Endothelial cell of umbilical vein (primary cell): ENCODE measurements at regions not wholly inside any gene's neighbourhood (a gene's known extent, or its start where the extent isn't known, plus 50 kb on each side); places are given as distances from the start of the nearest gene placed in this dataset.

Experiments used
- BruUV-seq: library from RNA; stranded (reverse); fragments of 400-500 nt; replicated peaks from 2 replicates; lab custom pipeline; 2021; lab: Mats Ljungman, UMichigan
- CTCF ChIA-PET: fragments of 300-600, 350-600 bp; sonication (Branson Sonifier 250); formaldehyde crosslinking; loops from one replicate; lab custom pipeline; 2021; ENCODE audit warnings: antibody characterized with exemption, inconsistent platforms; lab: Charles Lee
- POLR2A ChIA-PET: fragments of 300-600, 350-600 bp; sonication (Branson Sonifier 250); formaldehyde crosslinking; loops from one replicate; lab custom pipeline; 2021; ENCODE audit warnings: antibody characterized with exemption, inconsistent platforms; lab: Charles Lee
- DNase-seq: peaks from one replicate; pipeline ENCODE4 v3.0.0-alpha.2; 2011; ENCODE audit warnings: low read depth, low spot score
- FAIRE-seq: peaks from 2 replicates; lab custom pipeline; 2011; peaks lifted over from hg19 to GRCh38; lab: Jason Lieb, UNC
- H2AFZ ChIP-seq: 2 replicates; pipeline ENCODE4 v1.6.0; 2012; ENCODE audit warnings: low read depth, low read length, control low read depth, inconsistent platforms
- H3K27ac ChIP-seq: 2 replicates; pipeline ENCODE4 v1.5.1; 2011; ENCODE audit warnings: low read depth, mild to moderate bottlenecking, control low read depth, low read length, moderate library complexity; ENCODE audit not compliant: insufficient read depth
- H3K27me3 ChIP-seq, 2 experiments: 2 replicates each; pipeline versions ENCODE4 v1.6.0 to v1.6.1; 2011; ENCODE audit warnings: low read length in 2 of 2, mixed read lengths in 1 of 2; ENCODE audit not compliant: control insufficient read depth in 2 of 2, insufficient read depth in 2 of 2
- H3K36me3 ChIP-seq, 2 experiments: 2 replicates in 1 of 2; 3 replicates in 1 of 2; pipeline ENCODE4 v1.5.1; 2011; ENCODE audit warnings: low read length in 2 of 2, mild to moderate bottlenecking in 1 of 2, moderate library complexity in 1 of 2; ENCODE audit not compliant: control insufficient read depth in 2 of 2, insufficient read depth in 2 of 2; ENCODE audit errors: extremely low read depth in 1 of 2
- H3K4me1 ChIP-seq: 3 replicates; pipeline ENCODE4 v1.5.1; 2011; ENCODE audit warnings: mild to moderate bottlenecking, low read length; ENCODE audit not compliant: control insufficient read depth, insufficient read depth; ENCODE audit errors: extremely low read depth
- H3K4me2 ChIP-seq: 2 replicates; pipeline ENCODE4 v1.6.1; 2011; ENCODE audit warnings: low read length, control low read depth, mixed read lengths; ENCODE audit not compliant: insufficient read depth
- H3K4me3 ChIP-seq, 3 experiments: fragments of 200-600 bp in 1 of 3; sonication (generic), shearing (Covaris generic) in 1 of 3; replicated peaks in 1 of 3; 2 replicates each; pipeline ENCODE4 v1.5.1; 2011 to 2016; ENCODE audit warnings: control low read depth in 3 of 3, low read length in 3 of 3, mild to moderate bottlenecking in 2 of 3, inconsistent platforms in 1 of 3, low read depth in 1 of 3, moderate library complexity in 1 of 3; ENCODE audit not compliant: insufficient read depth in 1 of 3
- H3K79me2 ChIP-seq: 2 replicates; pipeline ENCODE4 v1.6.0; 2012; ENCODE audit warnings: low read length, inconsistent platforms; ENCODE audit not compliant: control insufficient read depth, insufficient read depth
- H3K9ac ChIP-seq: replicated peaks from 2 replicates; pipeline ENCODE3; 2011; ENCODE audit warnings: low read length, control low read depth; ENCODE audit not compliant: insufficient read depth; ENCODE audit errors: extremely low read depth
- H3K9me1 ChIP-seq: replicated peaks from 3 replicates; pipeline ENCODE4 v1.6.0; 2011; ENCODE audit warnings: mild to moderate bottlenecking, low read length; ENCODE audit not compliant: control insufficient read depth, insufficient read depth; ENCODE audit errors: extremely low read depth
- H3K9me3 ChIP-seq: replicated peaks from 2 replicates; pipeline ENCODE4 v1.5.1; 2012; ENCODE audit warnings: low read length, inconsistent platforms; ENCODE audit not compliant: control insufficient read depth, insufficient read depth
- H4K20me1 ChIP-seq: replicated peaks from 2 replicates; pipeline ENCODE3; 2011; ENCODE audit warnings: mild to moderate bottlenecking, low read length; ENCODE audit not compliant: control insufficient read depth, insufficient read depth; ENCODE audit errors: extremely low read depth
- CTCF ChIP-seq, 2 donors: IDR thresholded peaks; 1 replicate in 1 of 2; 2 replicates in 1 of 2; pipeline ENCODE4 v1.5.1; 2011; ENCODE audit warnings: low read length in 2 of 2, mild to moderate bottlenecking in 2 of 2, moderate library complexity in 2 of 2, control low read depth in 1 of 2, inconsistent platforms in 1 of 2, low read depth in 1 of 2; ENCODE audit not compliant: insufficient read depth in 1 of 2; ENCODE audit errors: extremely low read depth in 1 of 2
- EZH2 ChIP-seq: IDR thresholded peaks from 2 replicates; pipeline ENCODE4 v1.6.1; 2012; ENCODE audit warnings: borderline replicate concordance, low read depth, mild to moderate bottlenecking, moderate library complexity, low read length, inconsistent platforms; ENCODE audit not compliant: severe bottlenecking
- FOS ChIP-seq: IDR thresholded peaks from 2 replicates; pipeline ENCODE4 v1.6.1; 2011; ENCODE audit warnings: mild to moderate bottlenecking, low read length, moderate library complexity, borderline replicate concordance; ENCODE audit not compliant: insufficient read depth
- GATA2 ChIP-seq: IDR thresholded peaks from 2 replicates; pipeline ENCODE4 v1.7.0; 2011; ENCODE audit warnings: low read depth, mild to moderate bottlenecking, moderate library complexity, mixed read lengths, low read length; ENCODE audit not compliant: insufficient read length, insufficient read depth
- JUN ChIP-seq: IDR thresholded peaks from 2 replicates; pipeline ENCODE4 v1.6.1; 2011; ENCODE audit warnings: borderline replicate concordance, low read depth; ENCODE audit not compliant: insufficient read length, insufficient read depth
- MAX ChIP-seq: IDR thresholded peaks from 2 replicates; pipeline ENCODE4 v1.6.1; 2011; ENCODE audit not compliant: insufficient read depth, insufficient read length
- MYC ChIP-seq: IDR thresholded peaks from one replicate; pipeline ENCODE4 v1.6.1; 2011; ENCODE audit warnings: mild to moderate bottlenecking, low read depth, low read length
- POLR2A ChIP-seq: IDR thresholded peaks from 2 replicates; pipeline ENCODE4 v1.6.1; 2012; ENCODE audit warnings: low read depth, mild to moderate bottlenecking, control low read depth, low read length
- POLR2AphosphoS5 ChIP-seq: IDR thresholded peaks from 2 replicates; pipeline ENCODE4 v1.6.1; 2012; ENCODE audit warnings: low read depth, mild to moderate bottlenecking, control low read depth, low read length, moderate library complexity; ENCODE audit not compliant: insufficient read depth
- dilution Hi-C: fragments of 300-500 bp; cut with MboI; formaldehyde crosslinking; loops from one replicate; pipeline ENCODE4 v1.15.0; 2019; ENCODE audit warnings: low sequenced_read_pairs; ENCODE audit not compliant: extremely low pct_ligation_motif_present
- intact Hi-C: fragments of 100-400 bp; cut with micrococcal nuclease; formaldehyde crosslinking; loops from one replicate; pipeline ENCODE4 v1.10.0; 2022

- H3K4me2 ChIP-seq = no peak overlapping the region
- DNase-seq (no peak), FAIRE-seq (no peak)
- no peaks in the 10 kb centered on the region for H3K36me3 ChIP-seq
- no peak overlapping the region for H3K9ac ChIP-seq
- no peak overlapping the region for H3K4me3 ChIP-seq
- no peaks in the 10 kb centered on the region for H3K4me1 ChIP-seq
- H3K27ac ChIP-seq = no peak overlapping the region
- POLR2A ChIA-PET = no interaction called here
- H2AFZ ChIP-seq = no peak overlapping the region
- CTCF ChIA-PET = interaction anchor here (1.0 kb wide), 1 partner anchor 263 kb away, joined by 4 read pairs; no protein-coding TSS in a partner anchor
- H4K20me1 ChIP-seq = no peaks in the 10 kb centered on the region
- intact Hi-C loops = no loop called here
- no peaks in the 10 kb centered on the region for H3K27me3 ChIP-seq
- H3K9me3 ChIP-seq = no peaks in the 10 kb centered on the region
- no TSS peak for BruUV-seq
- no peaks in the 10 kb centered on the region for H3K9me1 ChIP-seq
- dilution Hi-C loops = loop anchor here (25.0 kb wide), 1 partner anchor 258 kb away; no protein-coding TSS in a partner anchor
- H3K79me2 ChIP-seq = no peaks in the 10 kb centered on the region
- TF ChIP-seq POLR2AphosphoS5 (no peak), MYC (no peak), POLR2A (no peak), GATA2 (no peak), FOS (no peak), MAX (no peak), CTCF (IDR thresholded peaks at IDR 0.05; ENCODE audit: extremely low read depth in 1 of 2, insufficient read depth in 1 of 2, low read depth in 1 of 2, low read length in 2 of 2) (no peak), JUN (no peak), EZH2 (no peak)
These were observed 86.9 kb upstream of the ANO3 start for GRCh38 chr11:26245046-26245445.
